ENCODE measurements at regions not wholly inside any gene's neighbourhood (a gene's known extent, or its start where the extent isn't known, plus 50 kb on each side); places are given as distances from the start of the nearest gene placed in this dataset.

- Histone ChIP-seq H3K36me3 (ENCODE audit: control insufficient read depth in 2 of 2, insufficient read depth in 2 of 2, low read length in 2 of 2) (no peaks in the 10 kb centered on the region), H3K27ac (ENCODE audit: low read depth in 2 of 2, low read length in 2 of 2) (no peak overlapping the region), H3K9ac (ENCODE audit: low read depth in 1 of 2, low read length in 2 of 2) (no peak overlapping the region), H3K9me3 (ENCODE audit: control insufficient read depth in 2 of 2, low read length in 2 of 2) (peaks cover 0 to 2% of the 10 kb centered on the region in 2 donors), H3K27me3 (ENCODE audit: control insufficient read depth in 2 of 2, insufficient read depth in 2 of 2, low read length in 2 of 2) (peaks cover 2 to 4% of the 10 kb centered on the region in 2 donors), H3K4me1 (ENCODE audit: control insufficient read depth in 2 of 2, insufficient read depth in 2 of 2, low read length in 2 of 2) (no peaks in the 10 kb centered on the region), H3K4me3 (ENCODE audit: low read length in 2 of 2) (no peak overlapping the region)
Observed at GRCh38 chr11:95692526-95693260, 96.9 kb downstream of the FAM76B start.

- no peaks in the 10 kb centered on the region for H3K4me1 ChIP-seq (ENCODE audit: control insufficient read depth in 2 of 2, insufficient read depth in 2 of 2, low read length in 2 of 2)
- H3K27ac ChIP-seq (ENCODE audit: low read depth in 2 of 2, low read length in 2 of 2), result no peak overlapping the region
- no peaks in the 10 kb centered on the region for H3K36me3 ChIP-seq (ENCODE audit: control insufficient read depth in 2 of 2, insufficient read depth in 2 of 2, low read length in 2 of 2)
- H3K27me3 ChIP-seq (ENCODE audit: control insufficient read depth in 2 of 2, insufficient read depth in 2 of 2, low read length in 2 of 2), result peaks cover 0 to 4% of the 10 kb centered on the region in 2 donors
- H3K9ac ChIP-seq (ENCODE audit: low read depth in 1 of 2, low read length in 2 of 2), result no peak overlapping the region
- H3K9me3 ChIP-seq (ENCODE audit: control insufficient read depth in 2 of 2, low read length in 2 of 2), result peaks cover 0 to 2% of the 10 kb centered on the region in 2 donors
- H3K4me3 ChIP-seq (ENCODE audit: low read length in 2 of 2), result no peak overlapping the region
Observed at GRCh38 chr11:95690100-95690499, 99.5 kb downstream of the FAM76B start.

DNA sequence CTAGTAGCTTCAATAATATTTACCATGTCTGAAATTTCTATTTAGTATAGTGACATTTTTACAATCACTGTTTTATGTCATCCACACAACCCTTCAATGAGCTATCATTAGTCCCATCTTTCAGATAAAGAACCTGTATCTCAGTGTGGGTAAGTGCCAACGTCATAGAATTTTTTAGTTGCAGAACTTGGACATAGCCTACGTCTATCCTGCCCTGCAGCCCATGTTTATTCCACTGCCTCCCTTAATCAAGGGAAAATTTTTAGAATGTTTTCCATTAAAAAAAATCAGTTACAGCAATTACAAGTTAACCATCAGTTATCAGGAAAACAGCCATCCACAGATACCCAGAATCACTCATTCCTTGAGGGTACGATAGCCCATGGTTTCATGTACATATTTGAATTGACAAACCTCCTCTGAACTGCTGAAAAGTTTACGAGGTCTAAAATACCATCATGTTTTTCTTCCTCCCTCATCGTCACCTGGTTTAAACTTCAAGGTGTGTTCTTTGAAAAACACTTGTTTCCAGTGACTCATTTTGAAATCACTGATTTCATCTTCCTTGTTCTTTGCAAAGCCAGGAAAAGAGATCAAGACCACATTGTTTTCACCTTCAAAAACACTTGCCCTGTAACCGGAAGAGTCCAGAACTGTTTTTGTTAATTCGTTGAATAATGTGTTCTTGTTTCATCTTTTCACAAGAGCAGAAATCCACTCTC, 100.9 kb downstream of the FAM76B start:
- no peaks in the 10 kb centered on the region for H3K4me1 ChIP-seq (ENCODE audit: control insufficient read depth in 2 of 2, insufficient read depth in 2 of 2, low read length in 2 of 2)
- no peak overlapping the region for H3K27ac ChIP-seq (ENCODE audit: low read depth in 2 of 2, low read length in 2 of 2)
- no peak overlapping the region for H3K4me3 ChIP-seq (ENCODE audit: low read length in 2 of 2)

DNA sequence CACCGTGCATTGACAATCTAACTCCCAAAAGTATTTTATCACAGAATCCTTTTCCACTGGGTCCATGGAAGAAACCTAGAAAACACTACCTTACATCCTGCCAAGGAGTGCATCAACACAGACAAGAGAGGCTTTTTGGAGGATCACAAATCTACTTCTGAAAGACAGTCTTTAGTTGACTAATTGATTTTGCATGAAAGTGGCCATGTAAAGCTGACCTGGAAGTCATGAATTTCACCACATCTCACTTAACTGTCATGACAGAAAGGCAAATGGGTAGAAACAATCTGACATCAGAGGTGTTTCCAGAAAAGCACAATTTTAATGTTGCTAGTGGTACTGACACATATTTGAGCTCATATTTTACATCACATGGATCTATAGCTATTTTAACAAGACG, 101.6 kb downstream of the FAM76B start:
- Histone ChIP-seq H3K4me3 (ENCODE audit: low read length in 2 of 2) (no peak overlapping the region), H3K9me3 (ENCODE audit: control insufficient read depth in 2 of 2, low read length in 2 of 2) (no peaks in the 10 kb centered on the region), H3K27ac (ENCODE audit: low read depth in 2 of 2, low read length in 2 of 2) (no peak overlapping the region), H3K36me3 (ENCODE audit: control insufficient read depth in 2 of 2, insufficient read depth in 2 of 2, low read length in 2 of 2) (no peaks in the 10 kb centered on the region), H3K27me3 (ENCODE audit: control insufficient read depth in 2 of 2, insufficient read depth in 2 of 2, low read length in 2 of 2) (peaks cover 0 to 4% of the 10 kb centered on the region in 2 donors), H3K4me1 (ENCODE audit: control insufficient read depth in 2 of 2, insufficient read depth in 2 of 2, low read length in 2 of 2) (no peaks in the 10 kb centered on the region), H3K9ac (ENCODE audit: low read depth in 1 of 2, low read length in 2 of 2) (no peak overlapping the region)

More for the DNA sequence above, 100.9 kb downstream of the FAM76B start:
- Histone ChIP-seq H3K9me3 (ENCODE audit: control insufficient read depth in 2 of 2, low read length in 2 of 2) (no peaks in the 10 kb centered on the region), H3K27me3 (ENCODE audit: control insufficient read depth in 2 of 2, insufficient read depth in 2 of 2, low read length in 2 of 2) (peaks cover 0 to 4% of the 10 kb centered on the region in 2 donors), H3K9ac (ENCODE audit: low read depth in 1 of 2, low read length in 2 of 2) (no peak overlapping the region), H3K36me3 (ENCODE audit: control insufficient read depth in 2 of 2, insufficient read depth in 2 of 2, low read length in 2 of 2) (no peaks in the 10 kb centered on the region)

GRCh38 chr11:95686265-95686664, 103.3 kb downstream of the FAM76B start:
- Histone ChIP-seq H3K4me1 (ENCODE audit: control insufficient read depth in 2 of 2, insufficient read depth in 2 of 2, low read length in 2 of 2) (no peaks in the 10 kb centered on the region), H3K27ac (ENCODE audit: low read depth in 2 of 2, low read length in 2 of 2) (no peak overlapping the region), H3K9ac (ENCODE audit: low read depth in 1 of 2, low read length in 2 of 2) (no peak overlapping the region), H3K36me3 (ENCODE audit: control insufficient read depth in 2 of 2, insufficient read depth in 2 of 2, low read length in 2 of 2) (no peaks in the 10 kb centered on the region), H3K4me3 (ENCODE audit: low read length in 2 of 2) (no peak overlapping the region), H3K27me3 (ENCODE audit: control insufficient read depth in 2 of 2, insufficient read depth in 2 of 2, low read length in 2 of 2) (no peaks in the 10 kb centered on the region), H3K9me3 (ENCODE audit: control insufficient read depth in 2 of 2, low read length in 2 of 2) (no peaks in the 10 kb centered on the region)

DNA sequence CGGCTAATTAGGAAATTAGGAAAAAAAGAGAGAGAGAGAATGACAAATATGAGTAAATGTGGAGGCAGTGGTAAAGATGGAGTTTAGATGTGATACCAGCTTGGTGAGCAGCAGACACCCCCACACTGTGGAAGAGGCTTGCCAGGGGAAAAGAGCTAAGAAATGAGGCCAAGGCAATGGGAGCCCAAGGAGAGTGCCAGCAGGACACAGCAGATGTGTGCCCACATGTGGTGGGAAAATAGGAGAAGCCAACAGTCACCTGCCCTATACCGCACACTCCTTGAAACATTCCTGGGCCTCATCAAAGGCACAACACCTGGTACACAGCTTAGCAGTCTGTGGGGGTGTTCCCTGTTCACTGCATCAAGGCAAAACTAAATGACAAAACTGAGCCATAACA, 104.9 kb downstream of the FAM76B start:
- Histone ChIP-seq H3K4me1 (ENCODE audit: control insufficient read depth in 2 of 2, insufficient read depth in 2 of 2, low read length in 2 of 2) (no peaks in the 10 kb centered on the region), H3K9ac (ENCODE audit: low read depth in 1 of 2, low read length in 2 of 2) (no peak overlapping the region), H3K36me3 (ENCODE audit: control insufficient read depth in 2 of 2, insufficient read depth in 2 of 2, low read length in 2 of 2) (no peaks in the 10 kb centered on the region), H3K27me3 (ENCODE audit: control insufficient read depth in 2 of 2, insufficient read depth in 2 of 2, low read length in 2 of 2) (no peaks in the 10 kb centered on the region), H3K27ac (ENCODE audit: low read depth in 2 of 2, low read length in 2 of 2) (no peak overlapping the region), H3K4me3 (ENCODE audit: low read length in 2 of 2) (no peak overlapping the region), H3K9me3 (ENCODE audit: control insufficient read depth in 2 of 2, low read length in 2 of 2) (no peaks in the 10 kb centered on the region)

DNA sequence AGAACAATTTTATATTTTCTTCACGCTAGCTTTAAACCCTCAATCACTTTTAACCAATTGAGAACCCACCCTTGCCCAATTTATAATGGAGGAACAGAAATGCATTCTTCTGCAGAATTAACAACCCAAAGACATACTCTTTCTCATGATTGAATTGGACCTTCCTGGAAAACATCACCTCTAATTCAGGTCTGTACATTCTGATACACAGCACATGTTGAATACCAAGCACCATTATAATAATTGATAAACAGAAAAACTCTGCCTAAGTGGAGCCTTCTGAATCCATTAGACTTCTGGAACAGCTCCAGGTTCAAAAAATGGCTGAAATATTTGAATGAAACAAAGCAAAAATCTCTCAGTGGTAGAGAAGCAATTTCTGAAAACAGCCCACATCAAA, 105.4 kb downstream of the FAM76B start:
- Histone ChIP-seq H3K4me1 (ENCODE audit: control insufficient read depth in 2 of 2, insufficient read depth in 2 of 2, low read length in 2 of 2) (no peaks in the 10 kb centered on the region), H3K9me3 (ENCODE audit: control insufficient read depth in 2 of 2, low read length in 2 of 2) (no peaks in the 10 kb centered on the region), H3K9ac (ENCODE audit: low read depth in 1 of 2, low read length in 2 of 2) (no peak overlapping the region), H3K27me3 (ENCODE audit: control insufficient read depth in 2 of 2, insufficient read depth in 2 of 2, low read length in 2 of 2) (no peaks in the 10 kb centered on the region), H3K27ac (ENCODE audit: low read depth in 2 of 2, low read length in 2 of 2) (no peak overlapping the region), H3K36me3 (ENCODE audit: control insufficient read depth in 2 of 2, insufficient read depth in 2 of 2, low read length in 2 of 2) (no peaks in the 10 kb centered on the region), H3K4me3 (ENCODE audit: low read length in 2 of 2) (no peak overlapping the region)

- no peaks in the 10 kb centered on the region for H3K9me3 ChIP-seq (ENCODE audit: control insufficient read depth in 2 of 2, low read length in 2 of 2)
- H3K27me3 ChIP-seq (ENCODE audit: control insufficient read depth in 2 of 2, insufficient read depth in 2 of 2, low read length in 2 of 2), result no peaks in the 10 kb centered on the region
- no peak overlapping the region for H3K27ac ChIP-seq (ENCODE audit: low read depth in 2 of 2, low read length in 2 of 2)
Observed at GRCh38 chr11:95682552-95682951, 107.0 kb downstream of the FAM76B start.

GRCh38 chr11:95680169-95680929, 109.2 kb downstream of the FAM76B start:
- H3K36me3 ChIP-seq (ENCODE audit: control insufficient read depth in 2 of 2, insufficient read depth in 2 of 2, low read length in 2 of 2), result no peaks in the 10 kb centered on the region
- H3K27ac ChIP-seq (ENCODE audit: low read depth in 2 of 2, low read length in 2 of 2), result no peak overlapping the region
- no peaks in the 10 kb centered on the region for H3K4me1 ChIP-seq (ENCODE audit: control insufficient read depth in 2 of 2, insufficient read depth in 2 of 2, low read length in 2 of 2)
- H3K27me3 ChIP-seq (ENCODE audit: control insufficient read depth in 2 of 2, insufficient read depth in 2 of 2, low read length in 2 of 2), result no peaks in the 10 kb centered on the region
- H3K9ac ChIP-seq (ENCODE audit: low read depth in 1 of 2, low read length in 2 of 2), result no peak overlapping the region
- H3K9me3 ChIP-seq (ENCODE audit: control insufficient read depth in 2 of 2, low read length in 2 of 2), result no peaks in the 10 kb centered on the region
- no peak overlapping the region for H3K4me3 ChIP-seq (ENCODE audit: low read length in 2 of 2)

More at GRCh38 chr11:95682552-95682951, 107.0 kb downstream of the FAM76B start:
- H3K4me1 ChIP-seq (ENCODE audit: control insufficient read depth in 2 of 2, insufficient read depth in 2 of 2, low read length in 2 of 2), result no peaks in the 10 kb centered on the region
- no peaks in the 10 kb centered on the region for H3K36me3 ChIP-seq (ENCODE audit: control insufficient read depth in 2 of 2, insufficient read depth in 2 of 2, low read length in 2 of 2)
- H3K9ac ChIP-seq (ENCODE audit: low read depth in 1 of 2, low read length in 2 of 2), result no peak overlapping the region
- no peak overlapping the region for H3K4me3 ChIP-seq (ENCODE audit: low read length in 2 of 2)

DNA sequence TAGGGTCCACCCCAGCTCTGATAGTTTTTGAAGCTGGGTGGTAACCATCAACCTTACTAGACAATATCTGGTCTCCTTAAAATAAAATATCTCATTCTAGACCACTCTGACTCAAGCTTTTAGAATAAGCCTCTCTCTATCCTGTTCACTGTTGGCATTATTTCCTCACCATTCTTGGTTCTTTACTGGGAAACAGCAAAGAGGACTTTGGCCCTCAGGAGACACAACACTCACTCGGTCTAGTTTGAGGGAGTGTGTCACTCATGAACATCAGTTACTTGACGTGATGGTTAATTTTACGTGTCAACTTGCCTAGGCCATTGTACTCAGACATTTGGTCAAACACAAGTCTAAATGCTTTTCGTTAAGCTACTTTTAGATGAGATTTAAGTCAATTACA, 110.6 kb downstream of the FAM76B start:
- Histone ChIP-seq H3K27ac (ENCODE audit: low read depth in 2 of 2, low read length in 2 of 2) (no peak overlapping the region), H3K36me3 (ENCODE audit: control insufficient read depth in 2 of 2, insufficient read depth in 2 of 2, low read length in 2 of 2) (no peaks in the 10 kb centered on the region)

More for the DNA sequence above, 110.6 kb downstream of the FAM76B start:
- Histone ChIP-seq H3K4me1 (ENCODE audit: control insufficient read depth in 2 of 2, insufficient read depth in 2 of 2, low read length in 2 of 2) (no peaks in the 10 kb centered on the region), H3K9ac (ENCODE audit: low read depth in 1 of 2, low read length in 2 of 2) (no peak overlapping the region), H3K27me3 (ENCODE audit: control insufficient read depth in 2 of 2, insufficient read depth in 2 of 2, low read length in 2 of 2) (no peaks in the 10 kb centered on the region), H3K4me3 (ENCODE audit: low read length in 2 of 2) (no peak overlapping the region), H3K9me3 (ENCODE audit: control insufficient read depth in 2 of 2, low read length in 2 of 2) (no peaks in the 10 kb centered on the region)
